NCI-H446 (cell line): ENCODE measurements at regions not wholly inside any gene's neighbourhood (a gene's known extent, or its start where the extent isn't known, plus 50 kb on each side); places are given as distances from the start of the nearest gene placed in this dataset.

ENCODE experiments used
- DNase-seq, 2 experiments: peaks; one replicate each; lab custom pipeline; 2025; lab: John Stamatoyannopoulos, UW

DNA sequence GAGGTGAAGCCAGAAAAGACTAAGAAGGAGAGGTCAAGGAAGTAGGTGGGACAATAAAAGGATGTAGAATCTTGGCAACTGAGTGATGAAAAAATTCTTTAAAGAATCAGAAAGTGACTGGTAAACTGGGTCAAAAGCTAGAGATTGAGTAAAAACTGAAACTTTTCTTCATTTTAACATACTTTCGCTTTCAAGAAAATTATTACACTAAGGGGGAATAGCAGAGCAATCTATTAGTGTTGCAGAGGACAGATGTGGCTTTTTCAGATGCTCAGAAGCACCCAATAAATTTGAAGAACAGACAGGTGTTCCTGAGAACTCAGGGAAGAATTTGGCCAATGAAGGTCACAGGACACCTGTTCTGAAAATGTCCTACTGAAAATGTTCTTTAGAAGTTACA lies 805.4 kb upstream of the ALCAM start:
- DNase-seq = no peak

DNA sequence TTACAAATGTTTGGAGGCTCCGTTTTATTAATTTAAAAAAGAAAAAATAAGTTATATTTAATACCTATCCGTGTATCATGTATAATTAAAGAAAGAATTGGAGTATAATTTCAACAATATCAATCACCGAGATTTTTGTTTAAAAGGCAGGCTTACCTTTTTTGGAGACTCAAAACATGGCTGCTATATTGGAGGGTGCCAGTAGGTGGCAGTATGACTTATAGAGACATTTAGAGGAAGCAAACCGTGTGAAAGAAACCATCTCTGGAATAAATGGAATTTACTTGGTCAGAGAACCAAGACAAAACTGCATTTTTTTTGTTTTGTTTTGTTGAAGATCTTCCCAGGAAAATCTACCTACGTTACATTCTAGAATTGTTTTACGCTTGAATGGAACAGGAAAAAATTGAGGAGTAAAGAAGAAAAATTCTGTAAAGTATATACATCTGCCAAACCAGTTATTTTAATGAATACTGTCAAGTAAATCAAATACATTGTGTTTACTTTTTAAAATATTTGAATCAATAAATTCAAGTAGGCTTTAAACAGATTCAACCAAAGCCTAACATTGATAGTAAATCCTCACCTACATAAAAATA lies 802.6 kb upstream of the ALCAM start:
- peak in 1 of 2 experiments; percentile 46 for DNase-seq

DNA sequence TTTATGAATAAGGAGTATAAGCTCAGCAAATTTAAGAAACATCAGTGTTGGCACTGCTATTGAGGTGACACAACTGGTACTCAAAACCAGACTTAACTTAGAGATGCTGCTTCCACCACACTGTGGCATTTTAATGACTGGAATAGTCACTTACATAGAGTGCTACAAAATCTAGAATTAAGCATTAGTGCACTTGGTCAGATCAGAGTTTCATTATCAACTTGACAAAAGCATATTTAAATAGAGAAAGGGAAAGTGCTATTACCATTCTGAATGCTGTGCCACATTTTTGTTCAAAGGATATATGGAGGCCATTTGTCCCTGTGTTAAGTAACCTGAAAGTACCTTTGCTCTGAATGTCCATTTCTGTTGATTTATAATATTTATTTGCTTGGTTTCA lies 800.7 kb upstream of the ALCAM start:
- DNase-seq = no peak

DNA sequence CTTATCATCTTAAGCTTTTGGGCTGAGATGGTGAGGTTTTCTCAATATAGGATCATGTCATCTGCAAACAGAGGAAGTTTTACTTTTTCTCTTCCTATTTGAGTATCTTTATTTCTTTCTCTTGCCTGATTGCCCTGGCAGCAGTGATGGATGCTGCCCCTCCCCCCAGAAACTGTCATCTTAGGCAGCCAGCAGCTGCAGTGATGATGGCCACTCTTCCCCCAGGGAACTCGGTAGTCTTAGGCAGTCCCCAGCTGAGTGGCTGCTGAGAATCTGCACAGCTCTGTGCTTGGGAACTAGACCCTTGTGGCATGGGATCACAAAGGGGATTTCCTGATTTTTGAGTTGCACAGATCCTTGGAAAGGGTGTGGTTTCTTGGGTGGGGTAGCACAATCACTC lies 791.1 kb upstream of the ALCAM start:
- DNase-seq = no peak

DNA sequence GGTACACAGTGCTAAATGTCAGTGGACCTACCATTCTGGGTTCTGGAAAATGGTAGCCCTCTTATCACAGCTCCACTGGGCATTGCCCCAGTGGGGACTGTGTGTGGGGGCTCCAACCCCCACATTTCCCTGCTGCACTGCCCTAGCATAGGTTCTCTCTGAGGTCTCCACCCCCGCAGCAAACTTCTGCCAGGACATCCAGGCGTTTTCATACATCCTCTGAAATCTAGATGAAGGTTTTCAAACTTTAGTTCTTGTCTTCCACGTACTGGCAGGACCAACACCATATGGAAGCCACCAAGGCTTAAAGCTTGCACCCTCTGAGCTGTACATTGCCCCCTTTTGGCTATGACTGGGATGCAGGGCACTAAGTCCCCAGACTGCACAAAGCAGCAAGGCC lies 788.2 kb upstream of the ALCAM start:
- no peak for DNase-seq

DNA sequence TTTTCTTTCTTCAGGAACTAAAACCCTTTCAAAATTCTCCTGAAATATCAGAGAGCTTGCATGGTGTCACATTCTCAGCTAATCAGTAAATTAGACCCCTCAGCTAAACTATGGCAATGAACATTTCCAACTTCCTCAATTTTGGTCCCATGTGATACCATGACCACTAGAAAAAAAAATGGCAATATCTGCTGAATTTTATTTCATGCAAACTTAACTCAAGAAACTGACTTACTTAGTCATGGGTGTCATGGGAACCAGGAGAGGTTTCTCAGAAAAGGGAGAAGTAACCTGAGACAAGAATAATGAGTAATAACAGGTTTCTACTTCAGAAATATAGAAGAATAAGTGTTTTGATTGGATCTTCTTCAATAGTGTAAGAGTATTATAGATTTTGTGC lies 784.6 kb upstream of the ALCAM start:
- DNase-seq = no peak

DNA sequence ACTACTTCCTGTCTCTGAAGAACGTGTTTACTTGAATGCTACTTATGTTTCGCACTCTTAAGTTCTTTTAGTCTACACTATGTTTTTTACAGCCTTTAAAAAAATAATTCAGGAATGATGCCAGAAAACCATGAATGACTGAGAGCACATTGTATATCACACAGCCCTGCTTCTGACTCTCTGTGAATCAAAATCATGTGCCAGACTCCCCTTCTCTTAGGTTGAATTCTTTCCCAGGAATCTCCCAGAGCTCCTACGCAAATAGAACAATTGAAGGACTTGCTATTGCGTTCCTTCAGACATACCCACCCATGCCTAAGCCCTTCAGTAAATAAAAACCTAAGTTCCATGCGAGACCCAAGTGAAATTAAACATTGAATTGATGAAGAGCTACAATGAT lies 782.0 kb upstream of the ALCAM start:
- DNase-seq = no peak

DNA sequence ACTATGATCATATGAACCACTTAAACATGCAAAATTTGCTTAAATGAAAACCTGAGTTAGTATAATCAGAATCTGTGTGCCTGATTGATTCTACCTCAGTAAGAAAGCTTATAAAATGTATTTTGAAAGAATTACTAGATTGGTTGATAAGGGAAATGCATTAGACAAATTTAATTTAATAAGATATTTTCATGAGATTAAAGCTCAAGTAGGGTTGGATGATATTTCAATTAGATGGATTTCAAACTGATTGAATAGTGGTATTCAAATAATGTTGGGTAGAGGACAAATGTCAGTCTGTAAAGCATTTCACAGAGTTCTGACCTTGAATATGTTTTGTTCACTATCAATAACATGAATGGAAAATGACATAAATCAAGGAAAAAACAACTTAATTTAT lies 780.4 kb upstream of the ALCAM start:
- no peak for DNase-seq

DNA sequence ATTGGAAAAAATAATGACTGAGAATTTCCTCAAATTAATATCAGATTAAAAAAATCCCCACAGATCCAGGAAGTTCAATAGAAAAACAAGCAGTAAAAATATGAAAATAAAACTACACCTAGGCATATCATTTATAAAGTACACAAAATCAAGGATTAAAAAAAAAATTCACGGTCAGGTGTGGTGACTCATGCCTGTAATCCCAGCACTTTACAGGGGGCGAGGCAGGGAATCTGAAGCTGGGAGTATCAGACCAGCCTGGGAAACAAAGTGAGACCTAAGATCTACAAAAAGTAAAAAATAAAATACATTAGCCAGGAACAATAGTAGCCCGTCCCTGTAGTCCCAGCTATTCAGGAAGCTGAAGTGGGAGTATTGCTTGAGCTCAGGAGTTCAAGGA lies 778.3 kb upstream of the ALCAM start:
- no peak for DNase-seq

DNA sequence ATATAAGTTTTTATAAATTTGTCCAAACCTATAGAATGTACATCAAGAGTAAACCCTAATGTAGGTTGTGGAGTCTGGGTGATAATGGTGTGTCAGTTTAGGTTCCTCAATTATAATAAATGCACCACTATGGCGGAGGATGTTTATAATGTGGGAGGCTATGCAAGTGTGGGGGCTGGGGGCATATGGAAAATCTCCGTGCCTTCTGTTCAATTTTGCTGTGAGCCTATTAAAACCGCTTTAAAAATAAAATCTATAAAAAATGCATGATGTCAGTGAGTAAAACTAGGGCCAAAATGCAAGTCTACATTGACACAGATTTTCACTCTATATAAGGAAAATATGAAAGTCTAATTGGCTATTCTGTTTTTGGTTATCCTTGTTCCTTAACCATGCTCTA lies 774.9 kb upstream of the ALCAM start:
- DNase-seq = no peak

DNA sequence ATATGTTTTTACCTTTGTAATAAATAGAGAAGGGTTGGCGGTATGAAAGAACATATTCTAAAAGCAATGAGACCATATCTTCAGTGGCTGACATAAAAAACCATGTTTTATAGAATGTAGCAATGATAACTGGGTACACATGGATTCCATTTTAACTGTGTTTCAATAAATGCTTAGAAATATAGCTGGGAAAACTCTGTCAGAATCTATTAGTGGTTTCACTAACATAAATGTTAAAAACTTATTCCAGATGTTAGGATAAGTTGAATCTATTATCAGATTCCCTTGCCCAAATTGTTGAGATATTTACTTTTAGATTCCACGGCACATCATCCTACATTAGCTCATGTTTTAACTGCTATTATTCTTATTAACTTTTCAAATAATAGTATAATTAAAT lies 772.2 kb upstream of the ALCAM start:
- no peak for DNase-seq

DNA sequence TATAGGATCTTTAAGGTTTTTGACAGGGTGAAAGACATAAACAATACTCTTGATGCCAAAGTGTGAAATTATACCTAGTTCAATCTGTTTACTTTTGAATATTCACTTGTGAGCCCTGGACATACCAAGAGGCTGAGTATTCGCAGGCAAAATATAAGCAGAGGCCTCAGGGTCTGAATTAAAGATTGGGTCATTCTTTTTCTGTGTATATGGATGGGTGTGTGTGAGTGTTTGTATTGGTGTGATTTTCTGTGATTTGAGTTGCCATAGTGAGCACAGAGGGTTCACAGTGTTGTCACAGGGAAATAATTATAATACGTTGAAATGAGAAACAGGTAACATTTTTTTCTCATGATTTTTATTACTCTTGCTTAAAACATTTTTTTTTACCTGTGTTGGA lies 770.7 kb upstream of the ALCAM start:
- DNase-seq = no peak

DNA sequence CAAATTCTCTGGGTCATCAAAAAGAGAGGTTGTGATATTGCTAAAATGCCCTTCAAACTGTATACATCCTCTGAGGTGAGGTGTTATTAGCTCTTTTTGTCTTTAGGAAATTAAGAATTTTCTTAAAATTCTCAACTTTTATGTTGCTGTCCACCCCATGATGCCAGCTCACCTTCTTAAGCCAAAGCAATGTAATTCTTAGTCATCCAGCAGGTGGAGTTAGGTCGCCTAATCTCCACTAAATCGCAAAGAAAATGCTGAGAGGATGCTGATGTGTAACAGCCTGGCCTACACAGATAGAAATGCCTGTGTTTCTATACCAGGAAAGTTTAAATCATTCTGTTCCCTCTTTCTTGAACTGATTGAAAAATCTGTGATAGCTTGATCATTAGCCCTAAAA lies 770.2 kb upstream of the ALCAM start:
- DNase-seq = peak; percentile 9 to 53

DNA sequence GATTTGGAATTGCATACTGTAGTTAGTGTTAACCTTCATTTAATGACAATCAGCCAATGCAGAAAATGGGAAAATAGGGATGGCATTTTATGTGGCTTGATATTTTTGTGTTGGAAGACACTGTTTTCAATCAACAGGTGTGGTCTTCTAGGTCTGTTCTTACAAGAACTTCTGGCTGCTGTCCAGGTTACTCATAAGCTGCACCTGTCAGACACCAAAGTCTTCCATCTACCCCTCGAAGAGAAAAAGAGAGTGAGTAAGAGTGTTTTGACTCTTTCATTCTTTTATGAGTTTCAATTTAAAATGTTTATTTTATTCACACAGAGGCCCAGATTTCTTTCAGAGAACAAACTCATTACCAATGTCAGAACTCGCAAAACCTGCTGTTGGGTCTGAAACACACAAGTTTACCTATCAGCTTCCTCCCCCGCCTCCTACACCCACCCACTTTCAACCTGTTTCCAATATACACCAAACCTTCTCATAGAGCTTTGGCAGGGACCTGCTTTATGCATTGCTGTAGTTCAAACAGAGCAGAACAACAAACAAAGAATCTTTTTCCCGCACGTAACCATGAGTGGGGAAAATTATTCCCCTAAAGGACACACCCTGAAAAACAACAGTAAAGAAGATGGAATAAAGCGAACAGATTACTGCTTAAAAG lies 767.7 kb upstream of the ALCAM start:
- DNase-seq = no peak

DNA sequence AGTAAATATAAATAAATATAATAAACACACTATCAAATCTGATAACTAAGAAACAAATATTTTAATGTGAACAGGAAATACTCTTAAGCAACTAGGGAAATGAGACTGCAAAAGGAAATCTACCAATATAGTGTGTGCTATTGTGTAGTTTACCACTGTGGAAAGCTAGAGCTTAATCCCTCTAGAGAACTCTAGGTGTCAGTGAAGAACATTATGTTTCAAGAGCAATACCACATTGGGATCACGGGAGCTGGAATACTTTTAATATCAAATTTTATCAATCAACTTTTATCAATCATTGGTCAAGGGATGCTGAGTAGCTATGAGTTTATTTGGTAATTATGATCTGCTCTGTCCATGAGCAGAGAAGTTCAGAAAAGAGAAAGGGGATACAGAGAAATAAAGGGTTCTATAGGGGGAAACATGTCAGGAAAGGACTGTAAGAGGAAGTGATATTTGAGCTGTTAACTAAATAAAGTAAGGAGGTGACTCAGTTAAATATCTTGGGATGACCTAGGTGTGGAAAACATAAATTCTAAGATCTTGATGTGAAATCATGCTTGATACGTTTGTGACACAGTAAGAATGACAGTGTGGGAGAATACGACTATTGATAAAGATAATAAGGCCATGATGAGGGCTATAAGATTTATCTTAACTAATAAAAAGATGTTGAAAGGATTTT lies 762.2 kb upstream of the ALCAM start:
- peak in 1 of 2 experiments; percentile 6 for DNase-seq

DNA sequence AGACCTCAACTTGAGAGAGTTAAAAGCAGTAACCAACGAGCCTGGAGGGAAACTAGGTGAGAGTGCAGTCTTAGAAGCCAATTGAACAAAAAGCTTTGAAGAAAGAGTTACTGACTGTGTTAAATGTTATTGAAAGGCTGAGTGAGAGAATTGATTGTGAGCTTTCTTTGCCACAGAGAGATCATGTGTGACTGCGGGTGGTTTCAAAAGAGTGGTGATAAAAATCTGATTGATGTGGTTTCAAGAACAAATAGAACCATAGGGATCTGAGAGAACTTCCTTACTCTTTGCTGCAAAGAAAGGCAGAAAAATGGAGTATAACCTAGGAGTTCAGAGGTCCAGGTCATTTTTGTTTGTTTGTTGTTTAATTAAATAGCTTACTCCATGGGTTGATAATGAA lies 759.9 kb upstream of the ALCAM start:
- DNase-seq = no peak

DNA sequence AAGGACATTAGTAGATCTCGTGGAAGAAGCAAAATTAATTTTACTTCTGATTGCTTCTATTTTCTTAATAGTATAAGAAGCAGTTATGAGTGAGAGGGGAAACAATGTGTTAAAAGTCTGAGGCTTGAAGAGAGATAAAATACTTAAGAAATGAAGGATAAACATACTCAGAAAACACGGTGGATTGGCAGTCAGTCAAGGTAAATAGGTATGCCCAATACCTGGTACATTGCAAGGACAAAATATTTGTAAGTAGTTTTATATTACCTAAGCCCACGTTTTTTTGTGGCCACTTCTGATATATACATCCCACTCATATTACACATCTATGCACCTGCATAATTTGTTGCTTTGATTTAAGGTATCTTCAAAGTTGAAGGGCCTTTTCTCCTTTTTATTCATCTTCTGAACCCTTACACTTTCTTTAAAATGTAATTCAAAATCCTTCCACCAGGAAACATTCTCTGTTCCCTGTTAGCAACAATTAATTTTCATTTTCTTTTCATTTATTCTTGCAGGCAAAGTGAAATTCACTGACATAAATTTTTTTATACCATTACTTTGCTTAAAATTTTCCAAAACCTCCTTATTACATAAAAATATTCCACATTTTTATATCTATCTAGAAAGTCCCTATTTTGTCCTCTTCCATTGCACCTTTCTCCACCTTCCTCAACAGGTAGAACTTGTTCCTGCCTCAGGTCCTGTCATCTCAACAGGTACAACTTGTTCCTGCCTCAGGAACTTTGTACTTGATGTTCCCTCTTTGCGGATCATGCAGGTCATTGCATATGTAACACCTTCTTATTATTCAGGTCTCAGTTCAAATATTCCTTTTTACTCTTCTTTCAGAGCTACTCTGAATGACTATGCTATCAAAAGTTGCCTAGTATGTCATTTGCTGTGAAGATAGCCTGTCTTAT lies 755.7 kb upstream of the ALCAM start:
- DNase-seq = no peak

DNA sequence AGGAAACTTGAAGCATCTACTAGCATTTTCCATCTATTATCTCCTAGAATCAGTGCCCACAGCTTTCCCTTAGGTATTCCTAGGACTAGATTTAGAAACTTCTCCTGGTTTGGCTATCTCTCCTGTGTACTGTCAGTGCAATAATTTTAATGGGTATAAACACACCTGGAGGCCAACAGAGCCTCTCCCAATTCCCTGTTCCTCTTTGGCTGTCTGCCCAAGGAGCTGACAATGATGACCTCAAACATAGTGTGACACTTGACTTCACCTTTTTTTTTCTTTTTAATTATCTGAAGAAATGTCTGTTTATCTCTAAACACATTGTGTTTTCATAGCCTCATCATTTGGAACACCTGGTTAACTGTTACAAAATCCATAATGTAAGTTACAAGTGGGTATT lies 754.5 kb upstream of the ALCAM start:
- DNase-seq = no peak

DNA sequence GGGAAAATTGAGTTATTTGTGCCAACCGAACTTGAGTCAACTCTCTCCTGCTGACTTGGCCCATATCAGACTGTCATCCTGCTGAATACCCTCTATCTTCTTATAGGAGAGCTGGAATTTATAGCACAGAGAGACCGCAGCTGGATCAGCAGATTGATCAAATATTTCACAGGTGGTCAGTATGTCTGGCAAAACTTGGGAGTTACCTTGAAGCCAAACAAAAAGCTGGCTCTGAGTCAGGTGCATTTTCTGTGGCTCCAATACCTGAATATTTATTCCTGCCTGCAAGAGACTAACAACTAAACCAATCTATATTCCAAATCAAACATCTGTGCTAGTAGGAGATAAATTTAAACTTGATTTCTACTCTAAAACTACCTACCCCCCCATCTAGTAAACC lies 752.1 kb upstream of the ALCAM start:
- DNase-seq = no peak

DNA sequence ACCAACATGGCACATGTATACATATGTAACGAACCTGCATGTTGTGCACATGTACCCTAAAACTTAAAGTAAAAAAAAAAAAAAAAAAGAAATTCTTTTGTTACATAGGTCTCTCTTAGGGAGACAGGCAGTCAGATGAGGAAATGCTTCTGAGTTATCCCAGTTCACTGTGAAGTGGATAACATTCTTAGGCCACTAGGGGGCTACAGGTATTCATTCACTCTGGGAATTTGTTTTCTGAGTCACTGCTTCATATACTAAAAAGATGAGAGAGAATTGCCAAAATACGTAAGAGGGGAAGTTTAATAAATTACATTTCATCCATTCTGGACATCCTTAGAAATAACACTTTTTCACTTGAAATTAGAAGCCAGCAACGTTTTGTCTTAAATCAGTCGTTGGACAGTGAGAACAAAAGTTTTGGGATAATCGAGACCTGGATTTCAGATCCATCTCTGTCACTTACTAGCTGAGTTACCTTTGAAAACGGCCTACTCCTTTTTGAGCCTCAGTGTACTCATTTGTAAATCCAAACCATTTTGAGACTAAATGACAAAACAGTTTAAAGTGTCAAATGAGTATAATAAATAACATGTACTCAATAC lies 738.4 kb upstream of the ALCAM start:
- peak; percentile 3 to 73 for DNase-seq

DNA sequence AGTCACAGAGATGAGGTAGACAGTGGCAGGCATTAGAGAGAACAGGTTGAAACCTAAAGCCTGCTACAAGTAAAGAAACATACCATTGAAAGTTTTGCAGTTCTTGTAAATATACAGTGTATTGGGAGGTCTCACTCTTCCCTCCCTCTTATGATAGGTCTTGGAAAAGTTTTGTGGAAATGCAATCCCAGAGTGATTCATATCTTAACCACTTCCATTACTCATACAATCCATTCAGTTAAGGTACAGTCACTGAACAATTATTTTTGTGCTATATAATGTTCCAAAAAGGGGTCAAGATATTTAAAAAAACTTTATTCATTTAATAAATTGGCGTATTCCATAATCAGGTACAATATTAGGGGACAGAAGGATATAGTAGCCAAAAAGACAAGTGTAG lies 737.7 kb upstream of the ALCAM start:
- no peak for DNase-seq

DNA sequence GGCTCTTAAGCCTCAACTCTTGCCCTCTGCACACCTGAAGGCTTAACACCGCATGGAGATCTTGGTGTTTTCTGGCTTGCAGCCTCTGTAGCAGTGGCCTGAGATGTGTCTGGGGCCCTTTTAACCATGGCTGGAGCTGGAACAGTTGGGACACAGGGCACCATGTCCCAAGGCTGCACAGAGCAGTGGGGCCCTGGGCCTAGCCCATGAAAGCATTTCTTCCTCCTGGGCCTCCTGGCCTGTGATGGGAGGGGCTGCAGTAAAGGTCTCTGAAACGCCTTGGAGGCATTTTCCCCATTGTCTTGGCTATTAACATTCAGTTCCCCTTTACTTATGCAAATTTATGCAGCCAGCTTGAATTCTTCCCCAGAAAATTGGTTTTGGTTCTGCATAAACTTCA lies 735.5 kb upstream of the ALCAM start:
- DNase-seq = no peak
